ENCODE measurements at regions not wholly inside any gene's neighbourhood (a gene's known extent, or its start where the extent isn't known, plus 50 kb on each side); places are given as distances from the start of the nearest gene placed in this dataset.

DNA sequence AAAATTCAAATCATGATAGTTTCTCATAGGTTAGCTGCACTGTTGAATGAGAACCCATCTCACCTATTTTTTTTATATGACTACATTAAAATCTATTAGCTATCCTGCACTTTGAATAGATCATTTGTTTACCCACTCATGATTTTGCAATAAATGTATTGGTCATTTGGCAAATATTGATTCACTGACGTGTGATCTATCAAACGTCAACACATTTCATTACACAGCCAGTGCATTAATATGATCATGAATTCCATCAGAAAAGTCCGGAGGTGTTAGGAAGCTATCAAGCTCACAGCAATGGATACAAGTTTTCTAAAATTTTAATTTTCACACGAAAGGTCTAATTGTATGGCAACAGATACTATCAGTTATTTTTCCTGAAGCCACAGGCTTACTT, 128.2 kb upstream of the ID2 start:
- Mint-ChIP-seq H3K4me1 (peaks cover 9% of the 10 kb centered on the region in 2 experiments), H3K27ac (no peak overlapping the region), H3K9me3 (peaks cover 6% of the 10 kb centered on the region in 2 experiments; a peak in 4 of 5 replicates), H3K36me3 (ENCODE audit: insufficient read depth in 1 of 3, low read depth in 3 of 3) (peaks cover under 1 to 6% (median 3%) of the 10 kb centered on the region in 3 experiments; a peak in 4 of 7 replicates), H3K27me3 (ENCODE audit: low read depth) (peaks cover under 1% of the 10 kb centered on the region; the same call in 1 of the 2 replicates), H3K4me3 (no peak overlapping the region)
- no peaks in the 10 kb centered on the region for H3K79me1 ChIP-seq (ENCODE audit: insufficient read depth, low read depth, low read length, poor library complexity, severe bottlenecking)
- no peaks in the 10 kb centered on the region for H3K4me1 ChIP-seq (ENCODE audit: insufficient read depth, low read length)
- H4K91ac ChIP-seq (ENCODE audit: insufficient read length, low read depth, low read length): no peak overlapping the region
- no peaks in the 10 kb centered on the region for H3K23me2 ChIP-seq (ENCODE audit: insufficient read length, low read depth, low read length, poor library complexity, severe bottlenecking)
- H3K56ac ChIP-seq (ENCODE audit: insufficient read length, low read depth, low read length): no peak overlapping the region
- H4K8ac ChIP-seq (replicated peaks; ENCODE audit: insufficient read length, low read depth, low read length): no peak overlapping the region
- no CpG with 5 or more reads among the region's 4 CpGs for WGBS (ENCODE audit: extremely low coverage, insufficient read length, low lambda C conversion rate)
- H3K79me2 ChIP-seq (ENCODE audit: insufficient read depth, low read length): no peaks in the 10 kb centered on the region
- no peaks in the 10 kb centered on the region for H3K27me3 ChIP-seq (ENCODE audit: insufficient read depth, low read length)
- no peak overlapping the region for H2BK12ac ChIP-seq (ENCODE audit: insufficient read length, low read depth, low read length)
- H4K5ac ChIP-seq (ENCODE audit: insufficient read length, low read depth, low read length): no peak overlapping the region
- no peak overlapping the region for H2AK5ac ChIP-seq (ENCODE audit: insufficient read length, low read length)
- no peak overlapping the region for H2BK20ac ChIP-seq (ENCODE audit: low read depth, low read length, poor library complexity, severe bottlenecking)
- no peaks in the 10 kb centered on the region for H4K20me1 ChIP-seq (ENCODE audit: control insufficient read depth, insufficient read depth, insufficient read length)
- H2BK15ac ChIP-seq (ENCODE audit: low read depth, low read length): no peak overlapping the region
- no peaks in the 10 kb centered on the region for H3K9me3 ChIP-seq (ENCODE audit: control insufficient read depth, low read depth, low read length)
- H3K9ac ChIP-seq (ENCODE audit: extremely low read depth, insufficient read length, low read length): no peak overlapping the region
- H3T11ph ChIP-seq (ENCODE audit: low read length): no peak overlapping the region
- no peak overlapping the region for H3K23ac ChIP-seq (ENCODE audit: insufficient read length, low read depth, low read length)
- H3K18ac ChIP-seq (ENCODE audit: insufficient read length, low read depth, low read length): no peak overlapping the region
- H3K4ac ChIP-seq (ENCODE audit: low read depth, low read length): no peak overlapping the region
- no peak for DNase-seq
- no peak overlapping the region for H2AFZ ChIP-seq (ENCODE audit: low read length)
- no peak overlapping the region for H3K14ac ChIP-seq (ENCODE audit: insufficient read depth, low read length)
- H2BK120ac ChIP-seq (ENCODE audit: low read depth, low read length, poor library complexity, severe bottlenecking): no peak overlapping the region
- H3K4me2 ChIP-seq (ENCODE audit: insufficient read depth, insufficient read length, low read length): no peak overlapping the region
- no peak overlapping the region for H3K27ac ChIP-seq (ENCODE audit: insufficient read length, low read depth, low read length)
- no peak overlapping the region for H2BK5ac ChIP-seq (ENCODE audit: insufficient read length, low read length)
- TF ChIP-seq, protein P1, sequence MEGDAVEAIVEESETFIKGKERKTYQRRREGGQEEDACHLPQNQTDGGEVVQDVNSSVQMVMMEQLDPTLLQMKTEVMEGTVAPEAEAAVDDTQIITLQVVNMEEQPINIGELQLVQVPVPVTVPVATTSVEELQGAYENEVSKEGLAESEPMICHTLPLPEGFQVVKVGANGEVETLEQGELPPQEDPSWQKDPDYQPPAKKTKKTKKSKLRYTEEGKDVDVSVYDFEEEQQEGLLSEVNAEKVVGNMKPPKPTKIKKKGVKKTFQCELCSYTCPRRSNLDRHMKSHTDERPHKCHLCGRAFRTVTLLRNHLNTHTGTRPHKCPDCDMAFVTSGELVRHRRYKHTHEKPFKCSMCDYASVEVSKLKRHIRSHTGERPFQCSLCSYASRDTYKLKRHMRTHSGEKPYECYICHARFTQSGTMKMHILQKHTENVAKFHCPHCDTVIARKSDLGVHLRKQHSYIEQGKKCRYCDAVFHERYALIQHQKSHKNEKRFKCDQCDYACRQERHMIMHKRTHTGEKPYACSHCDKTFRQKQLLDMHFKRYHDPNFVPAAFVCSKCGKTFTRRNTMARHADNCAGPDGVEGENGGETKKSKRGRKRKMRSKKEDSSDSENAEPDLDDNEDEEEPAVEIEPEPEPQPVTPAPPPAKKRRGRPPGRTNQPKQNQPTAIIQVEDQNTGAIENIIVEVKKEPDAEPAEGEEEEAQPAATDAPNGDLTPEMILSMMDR (conservative IDR thresholded peaks at IDR 0.05): no peak

All from H9 (cell line).